H9 (cell line): ENCODE measurements at regions not wholly inside any gene's neighbourhood (a gene's known extent, or its start where the extent isn't known, plus 50 kb on each side); places are given as distances from the start of the nearest gene placed in this dataset.

Source experiments
- DNase-seq: peaks from one replicate; pipeline ENCODE4 v3.0.0-alpha.2; 2017
- H2AFZ ChIP-seq: one replicate; pipeline ENCODE4 v1.6.1; 2013; ENCODE audit warnings: mild to moderate bottlenecking, low read length, control low read depth, moderate library complexity
- H2AK5ac ChIP-seq: 2 replicates; pipeline ENCODE4 v1.6.1; 2013; ENCODE audit warnings: low read length, control low read depth, mixed read lengths; ENCODE audit not compliant: insufficient read length
- H2BK120ac ChIP-seq: one replicate; pipeline ENCODE4 v1.6.1; 2013; ENCODE audit warnings: low read depth, mild to moderate bottlenecking, low read length, control low read depth, inconsistent platforms; ENCODE audit not compliant: poor library complexity, severe bottlenecking
- H2BK12ac ChIP-seq: 2 replicates; pipeline ENCODE4 v1.6.1; 2013; ENCODE audit warnings: low read length, control low read depth, mixed read lengths, low read depth; ENCODE audit not compliant: insufficient read length
- H2BK15ac ChIP-seq: 2 replicates; pipeline ENCODE4 v1.6.1; 2013; ENCODE audit warnings: low read depth, low read length, control low read depth
- H2BK20ac ChIP-seq: one replicate; pipeline ENCODE4 v1.6.1; 2013; ENCODE audit warnings: low read depth, mild to moderate bottlenecking, low read length, control low read depth, inconsistent platforms; ENCODE audit not compliant: poor library complexity, severe bottlenecking
- H2BK5ac ChIP-seq: 2 replicates; pipeline ENCODE4 v1.6.1; 2013; ENCODE audit warnings: low read length, control low read depth, mixed read lengths; ENCODE audit not compliant: insufficient read length
- H3K14ac ChIP-seq: 2 replicates; pipeline ENCODE4 v1.6.1; 2013; ENCODE audit warnings: low read length, control low read depth; ENCODE audit not compliant: insufficient read depth
- H3K18ac ChIP-seq: 2 replicates; pipeline ENCODE4 v1.6.1; 2013; ENCODE audit warnings: low read depth, mild to moderate bottlenecking, mixed read lengths, low read length, control low read depth; ENCODE audit not compliant: insufficient read length
- H3K23ac ChIP-seq: 2 replicates; pipeline ENCODE4 v1.6.1; 2013; ENCODE audit warnings: low read length, control low read depth, mixed read lengths, low read depth; ENCODE audit not compliant: insufficient read length
- H3K23me2 ChIP-seq: 2 replicates; pipeline ENCODE4 v1.6.1; 2013; ENCODE audit warnings: low read depth, mild to moderate bottlenecking, mixed read lengths, low read length, control low read depth; ENCODE audit not compliant: insufficient read length, poor library complexity, severe bottlenecking
- H3K27ac ChIP-seq: 2 replicates; pipeline ENCODE4 v1.5.1; 2013; ENCODE audit warnings: low read length, control low read depth, mixed read lengths, low read depth; ENCODE audit not compliant: insufficient read length
- H3K27me3 ChIP-seq: 2 replicates; pipeline ENCODE4 v1.6.1; 2013; ENCODE audit warnings: low read length, control low read depth, inconsistent platforms; ENCODE audit not compliant: insufficient read depth
- H3K4ac ChIP-seq: 2 replicates; pipeline ENCODE4 v1.6.1; 2013; ENCODE audit warnings: low read depth, mild to moderate bottlenecking, control low read depth, inconsistent platforms, low read length, moderate library complexity
- H3K4me1 ChIP-seq: 2 replicates; pipeline ENCODE4 v1.6.1; 2013; ENCODE audit warnings: low read length, control low read depth, inconsistent platforms; ENCODE audit not compliant: insufficient read depth
- H3K4me2 ChIP-seq: 2 replicates; pipeline ENCODE4 v1.6.1; 2013; ENCODE audit warnings: low read length, control low read depth, mixed read lengths; ENCODE audit not compliant: insufficient read length, insufficient read depth
- H3K56ac ChIP-seq: 2 replicates; pipeline ENCODE4 v1.6.1; 2013; ENCODE audit warnings: low read depth, mild to moderate bottlenecking, mixed read lengths, low read length, control low read depth; ENCODE audit not compliant: insufficient read length
- H3K79me1 ChIP-seq: 2 replicates; pipeline ENCODE4 v1.6.1; 2013; ENCODE audit warnings: low read depth, mild to moderate bottlenecking, moderate library complexity, low read length, control low read depth, inconsistent platforms; ENCODE audit not compliant: insufficient read depth, poor library complexity, severe bottlenecking
- H3K79me2 ChIP-seq: 2 replicates; pipeline ENCODE4 v1.6.1; 2013; ENCODE audit warnings: low read length, control low read depth, inconsistent platforms; ENCODE audit not compliant: insufficient read depth
- H3K9ac ChIP-seq: 2 replicates; pipeline ENCODE4 v1.6.1; 2013; ENCODE audit warnings: low read length, control low read depth, mixed read lengths; ENCODE audit not compliant: insufficient read length; ENCODE audit errors: extremely low read depth
- H3K9me3 ChIP-seq: one replicate; pipeline ENCODE4 v1.6.1; 2013; ENCODE audit warnings: low read depth, low read length, inconsistent platforms; ENCODE audit not compliant: control insufficient read depth
- H3T11ph ChIP-seq: one replicate; pipeline ENCODE4 v1.6.1; 2013; ENCODE audit warnings: mild to moderate bottlenecking, low read length, control low read depth, inconsistent platforms
- H4K20me1 ChIP-seq: one replicate; pipeline ENCODE4 v1.6.1; 2013; ENCODE audit not compliant: control insufficient read depth, insufficient read length, insufficient read depth
- H4K5ac ChIP-seq: 2 replicates; pipeline ENCODE4 v1.6.1; 2013; ENCODE audit warnings: low read depth, mild to moderate bottlenecking, mixed read lengths, low read length, control low read depth; ENCODE audit not compliant: insufficient read length
- H4K8ac ChIP-seq: replicated peaks from 2 replicates; pipeline ENCODE4 v1.6.1; 2013; ENCODE audit warnings: low read length, control low read depth, mixed read lengths, low read depth; ENCODE audit not compliant: insufficient read length
- H4K91ac ChIP-seq: 2 replicates; pipeline ENCODE4 v1.6.1; 2013; ENCODE audit warnings: low read depth, mild to moderate bottlenecking, moderate library complexity, mixed read lengths, low read length, control low read depth; ENCODE audit not compliant: insufficient read length
- H3K27ac Mint-ChIP-seq, 3 experiments: 2 replicates in 2 of 3; 3 replicates in 1 of 3; pipeline ENCODE4 v1.8.0; 2020 to 2021; ENCODE audit warnings: mixed read lengths in 3 of 3, mild to moderate bottlenecking in 1 of 3, moderate library complexity in 1 of 3
- H3K27me3 Mint-ChIP-seq: 2 replicates; pipeline ENCODE4 v1.8.0; 2021; ENCODE audit warnings: low read depth, mild to moderate bottlenecking, moderate library complexity, mixed read lengths
- H3K36me3 Mint-ChIP-seq, 3 experiments: 2 replicates in 2 of 3; 3 replicates in 1 of 3; pipeline ENCODE4 v1.8.0; 2020 to 2021; ENCODE audit warnings: low read depth in 3 of 3, mixed read lengths in 3 of 3; ENCODE audit not compliant: insufficient read depth in 1 of 3
- H3K4me1 Mint-ChIP-seq, 2 experiments: 2 replicates each; pipeline ENCODE4 v1.8.0; 2020; ENCODE audit warnings: mixed read lengths in 2 of 2
- H3K4me3 Mint-ChIP-seq, 2 experiments: 2 replicates in 1 of 2; 3 replicates in 1 of 2; pipeline ENCODE4 v1.8.0; 2020 to 2021; ENCODE audit warnings: mild to moderate bottlenecking in 2 of 2, mixed read lengths in 2 of 2, moderate library complexity in 1 of 2
- H3K9me3 Mint-ChIP-seq, 2 experiments: 2 replicates in 1 of 2; 3 replicates in 1 of 2; pipeline ENCODE4 v1.8.0; 2020; ENCODE audit warnings: mild to moderate bottlenecking in 2 of 2, mixed read lengths in 2 of 2, moderate library complexity in 1 of 2
- WGBS: extraction: QIAGEN DNeasy Blood & Tissue Kit; methylation state at CpG from one replicate; pipeline ENCODE4 v1.1.7; 2013; ENCODE audit warnings: missing lambda C conversion rate, low lambda C conversion rate, mixed read lengths; ENCODE audit not compliant: insufficient read length; ENCODE audit errors: extremely low coverage; 5-methylcytosine and 5-hydroxymethylcytosine counted together
- TF ChIP-seq, protein P1 (sequence below): fragments of 200-600 bp; sonication (generic); conservative IDR thresholded peaks from 3 replicates; pipeline ENCODE4 v1.8.0; 2021; ENCODE audit warnings: antibody characterized with exemption, mild to moderate bottlenecking

DNA sequence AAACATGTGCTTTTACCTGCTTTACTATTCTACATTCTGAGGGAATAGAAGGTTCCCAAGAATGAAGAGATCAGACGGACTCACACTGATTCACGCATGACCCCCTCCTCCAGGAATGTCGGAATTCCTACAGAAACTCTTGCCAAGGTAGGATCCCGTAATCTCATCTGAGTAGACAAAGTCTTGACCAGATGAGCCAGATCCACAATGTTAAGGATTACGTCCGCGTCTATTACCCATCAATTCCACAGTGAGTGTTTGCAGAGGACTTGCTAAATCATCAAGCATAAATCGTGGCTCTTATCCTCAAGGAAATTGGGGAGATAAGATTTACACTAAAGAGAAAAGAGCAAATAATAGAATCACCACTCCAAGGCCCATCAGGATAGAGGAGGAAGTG is 245.9 kb upstream of the FOXQ1 start:
- H3K18ac ChIP-seq = no peak overlapping the region

More for the DNA sequence above, 245.9 kb upstream of the FOXQ1 start:
- TF ChIP-seq, protein P1, sequence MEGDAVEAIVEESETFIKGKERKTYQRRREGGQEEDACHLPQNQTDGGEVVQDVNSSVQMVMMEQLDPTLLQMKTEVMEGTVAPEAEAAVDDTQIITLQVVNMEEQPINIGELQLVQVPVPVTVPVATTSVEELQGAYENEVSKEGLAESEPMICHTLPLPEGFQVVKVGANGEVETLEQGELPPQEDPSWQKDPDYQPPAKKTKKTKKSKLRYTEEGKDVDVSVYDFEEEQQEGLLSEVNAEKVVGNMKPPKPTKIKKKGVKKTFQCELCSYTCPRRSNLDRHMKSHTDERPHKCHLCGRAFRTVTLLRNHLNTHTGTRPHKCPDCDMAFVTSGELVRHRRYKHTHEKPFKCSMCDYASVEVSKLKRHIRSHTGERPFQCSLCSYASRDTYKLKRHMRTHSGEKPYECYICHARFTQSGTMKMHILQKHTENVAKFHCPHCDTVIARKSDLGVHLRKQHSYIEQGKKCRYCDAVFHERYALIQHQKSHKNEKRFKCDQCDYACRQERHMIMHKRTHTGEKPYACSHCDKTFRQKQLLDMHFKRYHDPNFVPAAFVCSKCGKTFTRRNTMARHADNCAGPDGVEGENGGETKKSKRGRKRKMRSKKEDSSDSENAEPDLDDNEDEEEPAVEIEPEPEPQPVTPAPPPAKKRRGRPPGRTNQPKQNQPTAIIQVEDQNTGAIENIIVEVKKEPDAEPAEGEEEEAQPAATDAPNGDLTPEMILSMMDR = no peak
- Histone ChIP-seq H2BK5ac (no peak overlapping the region), H2BK12ac (no peak overlapping the region), H3K79me2 (no peaks in the 10 kb centered on the region), H2AFZ (no peak overlapping the region), H4K91ac (no peak overlapping the region), H4K20me1 (no peaks in the 10 kb centered on the region), H3K4me2 (no peak overlapping the region), H3T11ph (no peak overlapping the region), H2AK5ac (no peak overlapping the region), H2BK15ac (no peak overlapping the region), H3K4ac (no peak overlapping the region), H3K79me1 (no peaks in the 10 kb centered on the region), H4K5ac (no peak overlapping the region), H2BK120ac (no peak overlapping the region), H4K8ac (no peak overlapping the region), H3K23ac (no peak overlapping the region), H3K14ac (no peak overlapping the region), H3K27me3 (0 out of 2 replicates have a peak, but pooled peaks cover 2% of the 10 kb centered on the region), H3K23me2 (no peaks in the 10 kb centered on the region), H3K9ac (no peak overlapping the region), H2BK20ac (no peak overlapping the region), H3K27ac (no peak overlapping the region), H3K4me1 (no peaks in the 10 kb centered on the region), H3K9me3 (no peaks in the 10 kb centered on the region), H3K56ac (no peak overlapping the region)
- no peak overlapping the region for H3K4me3 Mint-ChIP-seq
- no peak overlapping the region for H3K27ac Mint-ChIP-seq
- peaks cover 0 to 2% of the 10 kb centered on the region in 2 experiments; a peak in 1 of 4 replicates for H3K4me1 Mint-ChIP-seq
- no CpG with 5 or more reads among the region's 8 CpGs for whole genome bisulfite sequencing
- no peak for DNase-seq
- H3K36me3 Mint-ChIP-seq = no peaks in the 10 kb centered on the region
- no peaks in the 10 kb centered on the region; the same call in 1 of the 2 replicates for H3K27me3 Mint-ChIP-seq
- no peaks in the 10 kb centered on the region for H3K9me3 Mint-ChIP-seq
